ENCODE measurements at regions not wholly inside any gene's neighbourhood (a gene's known extent, or its start where the extent isn't known, plus 50 kb on each side); places are given as distances from the start of the nearest gene placed in this dataset.

- peak; percentile 82 for TF ChIP-seq ZBTB26 (tag by site-specific recombination; optimal IDR thresholded peaks at IDR 0.05)
- TF ChIP-seq ZNF514 (tag by site-specific recombination; IDR thresholded peaks at IDR 0.05): no peak
- TF ChIP-seq ZNF292 (tag by site-specific recombination; IDR thresholded peaks at IDR 0.05; ENCODE audit: borderline replicate concordance, low read depth): no peak
- TF ChIP-seq AEBP2 (tag by site-specific recombination; IDR thresholded peaks at IDR 0.05; ENCODE audit: borderline replicate concordance): no peak
- no peak for TF ChIP-seq ZNF138 (tag by site-specific recombination; IDR thresholded peaks at IDR 0.05; ENCODE audit: borderline replicate concordance)
- TF ChIP-seq KLF8 (tag by site-specific recombination; IDR thresholded peaks at IDR 0.05): peak; percentile 43
- TF ChIP-seq ZNF18 (tag by site-specific recombination; IDR thresholded peaks at IDR 0.05): no peak
- no peak; the same call in 1 of the 2 replicates for TF ChIP-seq ZNF660 (tag by site-specific recombination; IDR thresholded peaks at IDR 0.05)
- TF ChIP-seq ZNF639 (tag by site-specific recombination; IDR thresholded peaks at IDR 0.05): no peak
- TF ChIP-seq PRDM1 (tag by site-specific recombination; IDR thresholded peaks at IDR 0.05): no peak
- no peak for TF ChIP-seq SALL2 (tag by site-specific recombination; IDR thresholded peaks at IDR 0.05; ENCODE audit: borderline replicate concordance)
- TF ChIP-seq ZNF76 (tag by site-specific recombination; IDR thresholded peaks at IDR 0.05; ENCODE audit: borderline replicate concordance, low read depth): 0 out of 2 replicates have a peak, but pooled peaks have one; percentile 12
- TF ChIP-seq ZNF830 (tag by site-specific recombination; IDR thresholded peaks at IDR 0.05; ENCODE audit: low read depth): no peak
- TF ChIP-seq ZNF529 (tag by site-specific recombination; IDR thresholded peaks at IDR 0.05; ENCODE audit: insufficient replicate concordance): no peak
- no peak for TF ChIP-seq ZNF449 (tag by site-specific recombination; IDR thresholded peaks at IDR 0.05)
- TF ChIP-seq ZNF174 (tag by site-specific recombination; IDR thresholded peaks at IDR 0.05): no peak
- TF ChIP-seq GLI4 (tag by site-specific recombination; IDR thresholded peaks at IDR 0.05): no peak
- no peak for TF ChIP-seq ZNF791 (tag by site-specific recombination; IDR thresholded peaks at IDR 0.05)
- TF ChIP-seq GFI1B (tag by site-specific recombination; IDR thresholded peaks at IDR 0.05): no peak
- TF ChIP-seq PRDM6 (tag by site-specific recombination; IDR thresholded peaks at IDR 0.05): no peak
- no peak for TF ChIP-seq ELK4 (IDR thresholded peaks at IDR 0.05; ENCODE audit: borderline replicate concordance, low read depth, low read length)
- TF ChIP-seq ZNF16 (tag by site-specific recombination; IDR thresholded peaks at IDR 0.05; ENCODE audit: low read depth): no peak
- TF ChIP-seq ZNF549 (tag by site-specific recombination; IDR thresholded peaks at IDR 0.05): no peak
- no peak for TF ChIP-seq ZNF776 (tag by site-specific recombination; IDR thresholded peaks at IDR 0.05; ENCODE audit: borderline replicate concordance)
- no peak for TF ChIP-seq ZNF473 (tag by site-specific recombination; IDR thresholded peaks at IDR 0.05)
- no peak for TF ChIP-seq ZNF2 (tag by site-specific recombination; IDR thresholded peaks at IDR 0.05)
- no peak for TF ChIP-seq ZNF184 (tag by site-specific recombination; IDR thresholded peaks at IDR 0.05)
These were observed 187.4 kb upstream of the LINGO1 start (continued) for GRCh38 chr15:77819851-77820728.

Data from HEK293 (cell line).